ENCODE measurements at regions not wholly inside any gene's neighbourhood (a gene's known extent, or its start where the extent isn't known, plus 50 kb on each side); places are given as distances from the start of the nearest gene placed in this dataset.

DNA sequence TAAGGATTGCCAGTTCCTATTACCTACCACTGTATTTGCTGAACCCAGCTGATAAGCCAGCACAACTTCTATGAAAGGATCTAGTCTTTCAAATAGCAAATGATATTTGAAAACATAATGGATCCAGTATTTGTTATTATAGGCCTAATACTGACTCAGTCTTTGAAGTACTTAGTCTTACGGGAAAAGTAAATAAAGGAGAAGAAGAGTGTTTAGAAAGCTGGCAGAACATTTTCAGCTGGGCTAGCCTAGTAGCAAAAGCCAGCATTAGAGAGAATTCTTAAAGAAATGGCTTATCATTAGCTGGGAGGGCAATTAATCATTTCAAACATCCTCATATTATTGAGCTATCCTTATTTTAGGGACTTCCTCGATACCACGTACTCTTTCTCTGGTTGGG lies 101.4 kb upstream of the GOLIM4 start:
- TF ChIP-seq, protein P1, sequence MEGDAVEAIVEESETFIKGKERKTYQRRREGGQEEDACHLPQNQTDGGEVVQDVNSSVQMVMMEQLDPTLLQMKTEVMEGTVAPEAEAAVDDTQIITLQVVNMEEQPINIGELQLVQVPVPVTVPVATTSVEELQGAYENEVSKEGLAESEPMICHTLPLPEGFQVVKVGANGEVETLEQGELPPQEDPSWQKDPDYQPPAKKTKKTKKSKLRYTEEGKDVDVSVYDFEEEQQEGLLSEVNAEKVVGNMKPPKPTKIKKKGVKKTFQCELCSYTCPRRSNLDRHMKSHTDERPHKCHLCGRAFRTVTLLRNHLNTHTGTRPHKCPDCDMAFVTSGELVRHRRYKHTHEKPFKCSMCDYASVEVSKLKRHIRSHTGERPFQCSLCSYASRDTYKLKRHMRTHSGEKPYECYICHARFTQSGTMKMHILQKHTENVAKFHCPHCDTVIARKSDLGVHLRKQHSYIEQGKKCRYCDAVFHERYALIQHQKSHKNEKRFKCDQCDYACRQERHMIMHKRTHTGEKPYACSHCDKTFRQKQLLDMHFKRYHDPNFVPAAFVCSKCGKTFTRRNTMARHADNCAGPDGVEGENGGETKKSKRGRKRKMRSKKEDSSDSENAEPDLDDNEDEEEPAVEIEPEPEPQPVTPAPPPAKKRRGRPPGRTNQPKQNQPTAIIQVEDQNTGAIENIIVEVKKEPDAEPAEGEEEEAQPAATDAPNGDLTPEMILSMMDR (IDR thresholded peaks at IDR 0.05): no peak

DNA sequence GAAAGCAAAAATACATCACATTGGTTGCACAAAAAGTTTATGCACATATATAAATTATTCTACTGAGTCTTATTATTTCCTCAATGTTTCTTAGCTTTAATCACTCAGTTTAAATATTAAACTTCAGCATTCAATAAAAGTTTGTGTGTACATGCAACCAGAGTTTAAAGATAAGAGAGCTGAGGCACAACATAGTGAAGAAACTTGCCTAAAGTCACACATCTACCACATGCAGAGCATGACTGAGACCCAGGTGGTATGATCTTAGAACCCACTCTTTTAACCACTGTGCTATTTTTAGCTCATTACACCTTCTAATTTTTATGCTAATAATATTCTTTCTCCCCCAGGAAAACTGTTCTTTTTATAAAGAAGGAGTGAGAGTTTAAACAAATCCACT lies 96.1 kb upstream of the GOLIM4 start:
- DNase-seq (ENCODE audit: low spot score): no peak
- H3K4me3 ChIP-seq: no peak overlapping the region
- H3K36me3 ChIP-seq: no peaks in the 10 kb centered on the region
- H3K9me3 ChIP-seq: no peaks in the 10 kb centered on the region
- no peak overlapping the region for H3K27ac ChIP-seq
- H3K27me3 ChIP-seq: no peaks in the 10 kb centered on the region
- TF ChIP-seq, protein P1 (IDR thresholded peaks at IDR 0.05): no peak
- H3K4me1 ChIP-seq: no peaks in the 10 kb centered on the region

More for the DNA sequence above, 101.4 kb upstream of the GOLIM4 start:
- H3K4me1 ChIP-seq: no peaks in the 10 kb centered on the region
- H3K9me3 ChIP-seq: no peaks in the 10 kb centered on the region
- H3K27ac ChIP-seq: no peak overlapping the region
- no peaks in the 10 kb centered on the region for H3K36me3 ChIP-seq
- no peak for DNase-seq (ENCODE audit: low spot score)
- no peaks in the 10 kb centered on the region for H3K27me3 ChIP-seq
- no peak overlapping the region for H3K4me3 ChIP-seq

DNA sequence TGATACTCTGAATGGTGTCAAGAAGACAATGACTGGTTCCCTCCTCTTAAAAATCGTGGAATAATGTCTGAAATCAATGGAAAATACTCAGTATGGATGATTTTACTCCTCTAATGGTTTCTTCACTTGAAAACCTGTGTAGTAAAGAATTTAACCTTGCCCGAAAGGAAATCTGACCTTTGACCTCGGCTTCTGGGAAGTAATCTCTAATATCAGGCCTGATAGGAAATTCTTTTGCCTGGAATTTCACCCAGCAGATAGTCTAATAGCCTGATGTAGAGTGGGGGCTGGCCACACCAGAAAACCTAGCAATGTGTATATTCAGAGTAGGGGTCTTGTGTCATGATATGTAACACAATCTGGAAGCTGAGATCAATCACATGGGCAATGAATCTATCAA lies 91.5 kb upstream of the GOLIM4 start:
- DNase-seq (ENCODE audit: low spot score): no peak
- no peaks in the 10 kb centered on the region for H3K36me3 ChIP-seq
- H3K4me1 ChIP-seq: no peaks in the 10 kb centered on the region
- no peaks in the 10 kb centered on the region for H3K27me3 ChIP-seq
- no peak overlapping the region for H3K4me3 ChIP-seq
- TF ChIP-seq, protein P1 (IDR thresholded peaks at IDR 0.05): no peak
- no peak overlapping the region for H3K27ac ChIP-seq
- no peaks in the 10 kb centered on the region for H3K9me3 ChIP-seq

DNA sequence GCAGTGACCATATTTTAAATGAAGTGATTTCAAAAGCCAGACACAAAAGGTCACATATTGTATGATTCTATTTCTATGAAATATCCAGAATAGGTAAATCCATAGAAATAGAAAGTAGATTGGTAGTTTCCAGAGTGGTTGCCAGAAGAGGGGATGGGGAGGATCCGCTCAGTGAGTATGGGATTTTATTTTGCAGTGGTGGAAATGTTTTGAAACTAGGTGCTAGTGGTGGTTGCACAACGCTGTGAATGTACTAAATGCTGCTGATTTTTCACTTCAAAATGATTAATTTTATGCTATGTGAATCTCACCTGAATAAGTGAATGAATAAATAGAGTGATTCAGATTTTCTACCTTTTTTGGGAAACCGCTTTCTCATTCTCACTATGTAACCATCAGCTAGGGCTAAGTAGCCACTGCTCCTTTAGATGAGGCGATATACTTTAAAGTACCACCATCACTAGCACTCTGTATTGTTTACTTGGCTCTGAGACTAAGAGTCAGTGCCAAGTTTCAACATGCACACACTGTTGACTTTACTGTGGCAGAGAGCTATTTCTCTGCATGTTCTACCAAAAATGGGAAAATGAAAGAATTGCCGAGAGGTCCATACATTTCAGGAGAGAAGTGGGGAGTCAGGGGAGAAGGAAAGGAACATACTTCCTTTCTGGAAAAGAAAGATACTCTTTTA lies 90.7 kb upstream of the GOLIM4 start:
- Histone ChIP-seq H3K36me3 (no peaks in the 10 kb centered on the region), H3K9me3 (no peaks in the 10 kb centered on the region), H3K27me3 (no peaks in the 10 kb centered on the region), H3K4me1 (no peaks in the 10 kb centered on the region), H3K4me3 (no peak overlapping the region), H3K27ac (no peak overlapping the region)
- no peak for DNase-seq (ENCODE audit: low spot score)
- TF ChIP-seq, protein P1 (IDR thresholded peaks at IDR 0.05): no peak

DNA sequence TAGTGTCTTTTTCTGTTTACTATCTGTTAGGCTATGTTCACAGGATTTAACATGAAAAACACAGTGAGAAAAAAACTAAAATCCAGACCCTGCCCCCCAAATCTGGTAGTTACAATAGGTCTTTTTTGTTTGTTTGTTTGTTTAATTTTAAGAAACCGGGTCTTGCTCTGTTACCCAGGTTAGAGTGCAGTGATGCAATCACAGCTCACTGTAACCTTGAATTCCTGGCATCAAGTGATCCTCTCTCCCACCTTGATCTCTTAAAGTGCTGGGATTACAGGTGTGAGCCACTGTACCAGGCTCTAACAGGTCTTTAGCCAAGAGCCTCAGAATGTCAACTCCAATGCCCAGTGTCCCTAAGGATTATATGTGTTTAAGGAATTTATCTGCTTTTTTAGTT lies 88.0 kb upstream of the GOLIM4 start:
- H3K27ac ChIP-seq: no peak overlapping the region
- H3K4me1 ChIP-seq: no peaks in the 10 kb centered on the region
- no peaks in the 10 kb centered on the region for H3K27me3 ChIP-seq
- TF ChIP-seq, protein P1 (IDR thresholded peaks at IDR 0.05): no peak
- no peaks in the 10 kb centered on the region for H3K9me3 ChIP-seq
- no peaks in the 10 kb centered on the region for H3K36me3 ChIP-seq
- no peak overlapping the region for H3K4me3 ChIP-seq
- no peak for DNase-seq (ENCODE audit: low spot score)

DNA sequence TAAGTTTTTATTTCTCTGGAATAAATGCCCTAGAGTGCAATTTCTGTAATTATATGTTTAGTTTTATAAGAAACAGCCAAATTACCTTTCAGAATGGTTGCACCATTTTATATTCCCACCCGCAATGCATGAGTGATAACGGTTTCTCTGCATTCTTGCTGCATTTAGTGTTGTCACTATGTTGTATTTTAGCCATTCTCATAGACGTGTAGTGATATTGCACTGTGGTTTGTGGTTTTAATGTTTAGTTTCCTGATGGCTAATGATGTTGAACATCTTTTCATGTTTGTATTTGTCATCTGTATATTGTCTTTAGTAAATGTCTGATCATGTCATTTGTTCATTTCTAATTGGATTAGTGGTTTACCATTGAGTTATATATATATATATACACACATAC lies 73.0 kb upstream of the GOLIM4 start:
- H3K4me3 ChIP-seq: no peak overlapping the region
- H3K27ac ChIP-seq: no peak overlapping the region
- H3K4me1 ChIP-seq: no peaks in the 10 kb centered on the region
- H3K36me3 ChIP-seq: no peaks in the 10 kb centered on the region
- TF ChIP-seq, protein P1 (IDR thresholded peaks at IDR 0.05): no peak
- DNase-seq (ENCODE audit: low spot score): no peak
- no peaks in the 10 kb centered on the region for H3K27me3 ChIP-seq
- H3K9me3 ChIP-seq: no peaks in the 10 kb centered on the region

Data from right atrium auricular region (tissue), 2 donors.